CD4-positive, alpha-beta T cell (primary cell): ENCODE measurements at regions not wholly inside any gene's neighbourhood (a gene's known extent, or its start where the extent isn't known, plus 50 kb on each side); places are given as distances from the start of the nearest gene placed in this dataset.

ENCODE experiments used
- ATAC-seq: fragments of 200-7000 bp; cut with Tn5 transposase; one replicate; pipeline ENCODE4 v1.10.0; 2022; ENCODE audit warnings: mild to moderate bottlenecking; ENCODE audit not compliant: poor library complexity
- CTCF ChIA-PET: fragments of 350-600 bp; sonication (Branson Sonifier 250); formaldehyde crosslinking; loops from one replicate; lab custom pipeline; 2021; ENCODE audit warnings: antibody characterized with exemption, inconsistent platforms; lab: Charles Lee
- POLR2A ChIA-PET: fragments of 350-600 bp; sonication (Branson Sonifier 250); formaldehyde crosslinking; loops from one replicate; lab custom pipeline; 2021; ENCODE audit warnings: antibody characterized with exemption, inconsistent platforms; lab: Charles Lee
- DNase-seq, 14 experiments: peaks; one replicate each; pipeline ENCODE4 v3.0.0-alpha.2; 2013 to 2020; ENCODE audit warnings: mixed read lengths in 2 of 14
- H3K27ac ChIP-seq, 2 donors: one replicate each; pipeline versions ENCODE4 v1.5.1 to v1.7.0; 2013; ENCODE audit warnings: low read length in 2 of 2, low read depth in 1 of 2, mild to moderate bottlenecking in 1 of 2
- H3K27me3 ChIP-seq, 2 experiments: 1 replicate in 1 of 2; 2 replicates in 1 of 2; pipeline versions ENCODE4 v1.6.1 to v1.7.0; 2013; ENCODE audit warnings: low read length in 2 of 2, control low read depth in 1 of 2, mild to moderate bottlenecking in 1 of 2, moderate library complexity in 1 of 2; ENCODE audit not compliant: insufficient read depth in 2 of 2, control insufficient read depth in 1 of 2
- H3K36me3 ChIP-seq: one replicate; pipeline ENCODE4 v1.6.1; 2013; ENCODE audit warnings: low read length, control low read depth; ENCODE audit not compliant: insufficient read depth
- H3K4me1 ChIP-seq: one replicate; pipeline ENCODE4 v1.6.1; 2013; ENCODE audit warnings: low read length, control low read depth; ENCODE audit not compliant: insufficient read depth
- H3K4me3 ChIP-seq: one replicate; pipeline ENCODE4 v1.5.1; 2013; ENCODE audit warnings: mild to moderate bottlenecking, low read length, moderate library complexity
- H3K9me3 ChIP-seq, 2 experiments: 1 replicate in 1 of 2; 2 replicates in 1 of 2; pipeline versions ENCODE4 v1.6.1 to v1.7.0; 2013; ENCODE audit warnings: low read length in 2 of 2, mild to moderate bottlenecking in 2 of 2, control low read depth in 1 of 2, moderate library complexity in 1 of 2; ENCODE audit not compliant: control insufficient read depth in 1 of 2, insufficient read depth in 1 of 2
- H3K27ac Mint-ChIP-seq: one replicate; pipeline ENCODE4 v1.8.0; 2020; ENCODE audit warnings: mixed read lengths
- H3K27me3 Mint-ChIP-seq: one replicate; pipeline ENCODE4 v1.8.0; 2021; ENCODE audit warnings: mixed read lengths
- H3K36me3 Mint-ChIP-seq: one replicate; pipeline ENCODE4 v1.8.0; 2021; ENCODE audit warnings: low read depth, mixed read lengths
- H3K4me1 Mint-ChIP-seq: one replicate; pipeline ENCODE4 v1.8.0; 2021; ENCODE audit warnings: low read depth, mixed read lengths
- H3K4me3 Mint-ChIP-seq: one replicate; pipeline ENCODE4 v1.8.0; 2020; ENCODE audit warnings: mild to moderate bottlenecking, mixed read lengths
- H3K9me3 Mint-ChIP-seq: one replicate; pipeline ENCODE4 v1.8.0; 2020; ENCODE audit warnings: mixed read lengths
- intact Hi-C, 2 experiments: fragments of 100-400 bp; cut with DNase I in 1 of 2; cut with micrococcal nuclease in 1 of 2; formaldehyde crosslinking; loops; one replicate each; pipeline versions ENCODE4 v1.15.1 to v1.9.0; 2023 to 2025; cut with DNase I, micrococcal nuclease
- TF ChIP-seq, protein P1 (sequence below): fragments of 200-600 bp; IDR thresholded peaks from one replicate; pipeline ENCODE4 v1.8.0; 2022; ENCODE audit warnings: antibody characterized with exemption, mild to moderate bottlenecking

- ChIA-PET CTCF (no interaction called here), POLR2A (no interaction called here)
- no peak overlapping the region for H3K4me3 ChIP-seq
- peaks cover 4% of the 10 kb centered on the region for H3K9me3 Mint-ChIP-seq
- H3K4me1 Mint-ChIP-seq, result no peaks in the 10 kb centered on the region
- ATAC-seq (no peak), DNase-seq (no peak)
- H3K9me3 ChIP-seq, result peaks cover 10 to 11% of the 10 kb centered on the region in 2 experiments
- no peak overlapping the region for H3K27ac Mint-ChIP-seq
- peaks cover 32% of the 10 kb centered on the region for H3K27me3 Mint-ChIP-seq
- intact Hi-C loops, result no loop called here
- H3K4me1 ChIP-seq, result no peaks in the 10 kb centered on the region
- H3K36me3 Mint-ChIP-seq, result no peaks in the 10 kb centered on the region
- TF ChIP-seq, protein P1, sequence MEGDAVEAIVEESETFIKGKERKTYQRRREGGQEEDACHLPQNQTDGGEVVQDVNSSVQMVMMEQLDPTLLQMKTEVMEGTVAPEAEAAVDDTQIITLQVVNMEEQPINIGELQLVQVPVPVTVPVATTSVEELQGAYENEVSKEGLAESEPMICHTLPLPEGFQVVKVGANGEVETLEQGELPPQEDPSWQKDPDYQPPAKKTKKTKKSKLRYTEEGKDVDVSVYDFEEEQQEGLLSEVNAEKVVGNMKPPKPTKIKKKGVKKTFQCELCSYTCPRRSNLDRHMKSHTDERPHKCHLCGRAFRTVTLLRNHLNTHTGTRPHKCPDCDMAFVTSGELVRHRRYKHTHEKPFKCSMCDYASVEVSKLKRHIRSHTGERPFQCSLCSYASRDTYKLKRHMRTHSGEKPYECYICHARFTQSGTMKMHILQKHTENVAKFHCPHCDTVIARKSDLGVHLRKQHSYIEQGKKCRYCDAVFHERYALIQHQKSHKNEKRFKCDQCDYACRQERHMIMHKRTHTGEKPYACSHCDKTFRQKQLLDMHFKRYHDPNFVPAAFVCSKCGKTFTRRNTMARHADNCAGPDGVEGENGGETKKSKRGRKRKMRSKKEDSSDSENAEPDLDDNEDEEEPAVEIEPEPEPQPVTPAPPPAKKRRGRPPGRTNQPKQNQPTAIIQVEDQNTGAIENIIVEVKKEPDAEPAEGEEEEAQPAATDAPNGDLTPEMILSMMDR, result no peak
- H3K4me3 Mint-ChIP-seq, result no peak overlapping the region
- H3K27me3 ChIP-seq, result peaks cover 0 to 8% of the 10 kb centered on the region in 2 experiments
- H3K36me3 ChIP-seq, result no peaks in the 10 kb centered on the region
- no peak overlapping the region for H3K27ac ChIP-seq
Observed at GRCh38 chr6:43954311-43955131, 172.7 kb downstream of the MRPL14 start.

DNA sequence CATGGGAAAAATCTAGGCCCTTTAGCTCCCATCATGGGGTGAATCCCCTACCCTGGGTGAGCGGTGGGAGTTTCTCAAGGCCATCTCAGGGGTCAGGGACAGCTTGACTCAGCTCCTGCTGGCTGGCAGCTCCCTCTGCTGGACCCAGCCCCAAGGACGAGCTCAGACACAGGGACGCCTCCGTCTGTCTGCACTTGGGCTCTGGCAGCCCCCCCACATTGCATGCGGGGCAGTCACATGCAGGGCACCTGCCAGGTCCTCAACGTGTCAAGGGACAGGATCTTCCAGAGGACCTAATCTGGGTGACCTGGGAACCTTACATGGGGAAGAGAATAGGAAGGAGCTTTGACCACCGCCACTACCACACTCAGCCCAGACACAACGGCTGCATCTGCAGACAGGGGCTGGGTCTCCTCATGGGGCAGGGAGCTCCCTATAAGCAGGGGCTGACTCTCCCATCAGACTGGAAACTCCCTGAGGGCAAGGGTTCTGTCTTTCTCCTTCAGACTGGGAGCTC is 173.4 kb downstream of the MRPL14 start:
- Mint-ChIP-seq H3K4me3 (no peak overlapping the region), H3K36me3 (no peaks in the 10 kb centered on the region), H3K9me3 (peaks cover 4% of the 10 kb centered on the region), H3K27ac (no peak overlapping the region), H3K27me3 (peaks cover 27% of the 10 kb centered on the region), H3K4me1 (no peaks in the 10 kb centered on the region)
- TF ChIP-seq, protein P1, result no peak
- no peak overlapping the region for H3K27ac ChIP-seq
- ATAC-seq (no peak), DNase-seq (no peak)
- H3K4me3 ChIP-seq, result no peak overlapping the region
- H3K9me3 ChIP-seq, result peaks cover 10 to 11% of the 10 kb centered on the region in 2 experiments
- no peaks in the 10 kb centered on the region for H3K4me1 ChIP-seq
- intact Hi-C loops, result no loop called here
- ChIA-PET CTCF (no interaction called here), POLR2A (no interaction called here)
- peaks cover 0 to 8% of the 10 kb centered on the region in 2 experiments for H3K27me3 ChIP-seq
- no peaks in the 10 kb centered on the region for H3K36me3 ChIP-seq

DNA sequence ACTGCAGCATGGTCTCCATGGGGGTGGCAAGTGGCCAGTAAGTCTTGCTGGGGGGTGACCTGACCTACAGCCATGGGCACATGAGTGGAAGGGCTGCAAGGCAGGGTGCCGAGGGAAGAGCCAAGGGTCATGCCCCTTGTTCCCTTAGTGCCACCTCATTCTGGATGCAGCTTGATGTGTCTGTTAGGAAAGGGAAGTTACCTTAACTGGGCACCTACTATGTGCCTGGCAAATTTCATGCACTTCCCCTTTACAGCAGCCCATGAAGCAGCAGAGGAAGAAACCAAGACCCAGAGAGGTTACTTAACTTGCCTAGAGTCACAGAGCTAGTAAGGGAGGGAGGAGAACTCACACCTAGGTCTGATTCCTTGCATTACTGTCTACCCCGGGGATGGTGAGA is 174.0 kb downstream of the MRPL14 start:
- Histone ChIP-seq H3K27ac (no peak overlapping the region), H3K9me3 (peaks cover 10 to 11% of the 10 kb centered on the region in 2 experiments), H3K27me3 (peaks cover 0 to 8% of the 10 kb centered on the region in 2 experiments), H3K4me3 (no peak overlapping the region), H3K36me3 (no peaks in the 10 kb centered on the region), H3K4me1 (no peaks in the 10 kb centered on the region)
- intact Hi-C loops, result no loop called here
- no peak overlapping the region for H3K4me3 Mint-ChIP-seq
- H3K9me3 Mint-ChIP-seq, result peaks cover 4% of the 10 kb centered on the region
- no peak overlapping the region for H3K27ac Mint-ChIP-seq
- DNase-seq (no peak), ATAC-seq (no peak)
- H3K36me3 Mint-ChIP-seq, result no peaks in the 10 kb centered on the region
- POLR2A ChIA-PET, result no interaction called here
- TF ChIP-seq, protein P1, result no peak
- H3K27me3 Mint-ChIP-seq, result peaks cover 24% of the 10 kb centered on the region
- H3K4me1 Mint-ChIP-seq, result no peaks in the 10 kb centered on the region
- CTCF ChIA-PET, result no interaction called here
